Activated naive CD8-positive, alpha-beta T cell treated with anti-CD3 and anti-CD28 coated beads, Interleukin-2, amount 10 ng/mL, durations not matched to agents 7 days and 5 days (primary cell): ENCODE measurements at regions not wholly inside any gene's neighbourhood (a gene's known extent, or its start where the extent isn't known, plus 50 kb on each side); places are given as distances from the start of the nearest gene placed in this dataset.
"Not testable (repeated sequence)": the region's sequence is repeated elsewhere in the genome, so short reads cannot be mapped to it uniquely, and the experiment has no call there.

Experiments used
- ATAC-seq: fragments of 150-1000 bp; cut with Tn5 transposase; one replicate; pipeline ENCODE4 v1.10.0; 2021; ENCODE audit warnings: low read depth, moderate library complexity
- POLR2A ChIA-PET: fragments of 350-600 bp; sonication (Branson Sonifier 250); formaldehyde crosslinking; loops from one replicate; lab custom pipeline; 2021; ENCODE audit warnings: antibody characterized with exemption; lab: Charles Lee
- DNase-seq: peaks from one replicate; pipeline ENCODE4 v3.0.0; 2021
- H3K27ac Mint-ChIP-seq: one replicate; pipeline ENCODE4 v1.8.0; 2022; ENCODE audit warnings: mild to moderate bottlenecking, mixed read lengths
- H3K27me3 Mint-ChIP-seq: one replicate; pipeline ENCODE4 v1.8.0; 2022; ENCODE audit warnings: mild to moderate bottlenecking, moderate library complexity, mixed read lengths
- H3K36me3 Mint-ChIP-seq: one replicate; pipeline ENCODE4 v1.8.0; 2021; ENCODE audit warnings: mild to moderate bottlenecking, mixed read lengths
- H3K4me1 Mint-ChIP-seq: one replicate; pipeline ENCODE4 v1.8.0; 2021; ENCODE audit warnings: mixed read lengths
- H3K4me3 Mint-ChIP-seq: one replicate; pipeline ENCODE4 v1.8.0; 2022; ENCODE audit warnings: mild to moderate bottlenecking, moderate library complexity, mixed read lengths
- H3K9me3 Mint-ChIP-seq: one replicate; pipeline ENCODE4 v1.8.0; 2021; ENCODE audit warnings: mixed read lengths

- H3K4me3 Mint-ChIP-seq, result no peak overlapping the region
- no peaks in the 10 kb centered on the region for H3K9me3 Mint-ChIP-seq
- no peak for DNase-seq
- POLR2A ChIA-PET, result no interaction called here
- H3K36me3 Mint-ChIP-seq, result no peaks in the 10 kb centered on the region
- no peaks in the 10 kb centered on the region for H3K27me3 Mint-ChIP-seq
- H3K27ac Mint-ChIP-seq, result no peak overlapping the region
- no peak for ATAC-seq
- H3K4me1 Mint-ChIP-seq, result no peaks in the 10 kb centered on the region
These were observed 52.2 kb downstream of the BEX3 start for GRCh38 chrX:103428525-103428924.

- H3K9me3 Mint-ChIP-seq, H3K36me3 Mint-ChIP-seq, H3K27ac Mint-ChIP-seq, ATAC-seq, H3K4me1 Mint-ChIP-seq, POLR2A ChIA-PET, H3K4me3 Mint-ChIP-seq, H3K27me3 Mint-ChIP-seq, DNase-seq: not testable (repeated sequence)
These were observed 52.7 kb downstream of the BEX3 start for GRCh38 chrX:103429026-103429425.

- H3K9me3 Mint-ChIP-seq, result no peaks in the 10 kb centered on the region
- ATAC-seq (no peak), DNase-seq (no peak)
- no peaks in the 10 kb centered on the region for H3K4me1 Mint-ChIP-seq
- H3K36me3 Mint-ChIP-seq, result no peaks in the 10 kb centered on the region
- H3K27me3 Mint-ChIP-seq, result no peaks in the 10 kb centered on the region
- no peak overlapping the region for H3K27ac Mint-ChIP-seq
- no peak overlapping the region for H3K4me3 Mint-ChIP-seq
- POLR2A ChIA-PET, result no interaction called here
These were observed 55.0 kb downstream of the BEX3 start for GRCh38 chrX:103431316-103431715.

- H3K36me3 Mint-ChIP-seq, H3K27ac Mint-ChIP-seq, POLR2A ChIA-PET, H3K9me3 Mint-ChIP-seq, H3K4me3 Mint-ChIP-seq, ATAC-seq, DNase-seq, H3K4me1 Mint-ChIP-seq, H3K27me3 Mint-ChIP-seq: not testable (repeated sequence)
These were observed 56.5 kb downstream of the BEX3 start for GRCh38 chrX:103432841-103433240.

GRCh38 chrX:103437147-103437873 is 61.0 kb downstream of the BEX3 start:
- ATAC-seq, result no peak
- H3K9me3 Mint-ChIP-seq, result no peaks in the 10 kb centered on the region
- POLR2A ChIA-PET, result interaction anchor here (0.6 kb wide), 1 partner anchor 81 kb away, joined by 3 read pairs; the partner anchor contains the start of gene TCEAL9
- H3K4me3 Mint-ChIP-seq, result no peak overlapping the region
- H3K4me1 Mint-ChIP-seq, result no peaks in the 10 kb centered on the region
- H3K27ac Mint-ChIP-seq, result no peak overlapping the region
- DNase-seq, result no peak
- H3K36me3 Mint-ChIP-seq, result no peaks in the 10 kb centered on the region
- no peaks in the 10 kb centered on the region for H3K27me3 Mint-ChIP-seq

- POLR2A ChIA-PET, result no interaction called here
- ATAC-seq, result no peak
- no peak for DNase-seq
- Mint-ChIP-seq H3K36me3 (no peaks in the 10 kb centered on the region), H3K27ac (no peak overlapping the region), H3K9me3 (no peaks in the 10 kb centered on the region), H3K4me1 (no peaks in the 10 kb centered on the region), H3K27me3 (no peaks in the 10 kb centered on the region), H3K4me3 (no peak overlapping the region)
These were observed 62.8 kb downstream of the BEX3 start for GRCh38 chrX:103439161-103439560.

GRCh38 chrX:103440621-103441020 is 64.3 kb downstream of the BEX3 start:
- H3K9me3 Mint-ChIP-seq, result no peaks in the 10 kb centered on the region
- H3K36me3 Mint-ChIP-seq, result no peaks in the 10 kb centered on the region
- ATAC-seq (no peak), DNase-seq (no peak)
- POLR2A ChIA-PET, result no interaction called here
- H3K27ac Mint-ChIP-seq, result no peak overlapping the region
- H3K27me3 Mint-ChIP-seq, result no peaks in the 10 kb centered on the region
- H3K4me3 Mint-ChIP-seq, result no peak overlapping the region
- no peaks in the 10 kb centered on the region for H3K4me1 Mint-ChIP-seq

- Mint-ChIP-seq H3K36me3 (no peaks in the 10 kb centered on the region), H3K4me3 (no peak overlapping the region), H3K27me3 (no peaks in the 10 kb centered on the region), H3K9me3 (no peaks in the 10 kb centered on the region), H3K27ac (no peak overlapping the region), H3K4me1 (no peaks in the 10 kb centered on the region)
- no peak for ATAC-seq
- POLR2A ChIA-PET, result no interaction called here
- DNase-seq, result no peak
These were observed 65.7 kb downstream of the BEX3 start for GRCh38 chrX:103441878-103442535.

- Mint-ChIP-seq H3K27me3 (no peaks in the 10 kb centered on the region), H3K9me3 (no peaks in the 10 kb centered on the region), H3K27ac (no peak overlapping the region), H3K4me3 (no peak overlapping the region), H3K4me1 (no peaks in the 10 kb centered on the region), H3K36me3 (no peaks in the 10 kb centered on the region)
- DNase-seq (no peak), ATAC-seq (no peak)
- POLR2A ChIA-PET, result no interaction called here
These were observed 66.2 kb downstream of the BEX3 start for GRCh38 chrX:103442536-103442901.

- Mint-ChIP-seq H3K4me3 (no peak overlapping the region), H3K4me1 (no peaks in the 10 kb centered on the region), H3K36me3 (no peaks in the 10 kb centered on the region), H3K27me3 (no peaks in the 10 kb centered on the region), H3K9me3 (no peaks in the 10 kb centered on the region), H3K27ac (no peak overlapping the region)
- ATAC-seq, result no peak
- POLR2A ChIA-PET, result no interaction called here
- no peak for DNase-seq
These were observed 70.4 kb downstream of the BEX3 start for GRCh38 chrX:103446665-103447302.
